ENCODE measurements at regions not wholly inside any gene's neighbourhood (a gene's known extent, or its start where the extent isn't known, plus 50 kb on each side); places are given as distances from the start of the nearest gene placed in this dataset.
"Not testable (repeated sequence)": the region's sequence is repeated elsewhere in the genome, so short reads cannot be mapped to it uniquely, and the experiment has no call there.

GRCh38 chr6:112967974-112968373, 620.8 kb downstream of the RFPL4B start:
- no peaks in the 10 kb centered on the region for H3K27me3 ChIP-seq
- no CpG with 5 or more reads among the region's 1 CpG for WGBS, 2 donors
- no peak for TF ChIP-seq CTCF (IDR thresholded peaks at IDR 0.05)
- TF ChIP-seq POLR2A (IDR thresholded peaks at IDR 0.05) = no peak
- H3K4me1 ChIP-seq = no peaks in the 10 kb centered on the region
- DNase-seq = no peak
- H3K27ac ChIP-seq = no peak overlapping the region
- H3K9me3 ChIP-seq = no peaks in the 10 kb centered on the region
- no peak overlapping the region for H3K4me3 ChIP-seq
- H3K36me3 ChIP-seq = no peaks in the 10 kb centered on the region
- intact Hi-C loops (cut with DNase I) = no loop called here

GRCh38 chr6:112971651-112972050, 624.5 kb downstream of the RFPL4B start:
- 56 to 62% methylated on average over 1 of the region's 1 CpG for WGBS, 2 donors
- Histone ChIP-seq H3K36me3 (no peaks in the 10 kb centered on the region), H3K4me3 (no peak overlapping the region), H3K27ac (no peak overlapping the region), H3K9me3 (no peaks in the 10 kb centered on the region), H3K4me1 (no peaks in the 10 kb centered on the region), H3K27me3 (no peaks in the 10 kb centered on the region)
- intact Hi-C loops (cut with DNase I) = no loop called here
- no peak for TF ChIP-seq CTCF (IDR thresholded peaks at IDR 0.05)
- no peak for TF ChIP-seq POLR2A (IDR thresholded peaks at IDR 0.05)
- no peak for DNase-seq

GRCh38 chr6:112974931-112975330, 627.8 kb downstream of the RFPL4B start:
- WGBS, 2 donors = 77 to 85% methylated on average over 4 of the region's 4 CpGs
- intact Hi-C loops (cut with DNase I); H3K9me3 ChIP-seq; DNase-seq; H3K4me3 ChIP-seq; H3K27me3 ChIP-seq; H3K27ac ChIP-seq; H3K4me1 ChIP-seq; H3K36me3 ChIP-seq: not testable (repeated sequence)

DNA sequence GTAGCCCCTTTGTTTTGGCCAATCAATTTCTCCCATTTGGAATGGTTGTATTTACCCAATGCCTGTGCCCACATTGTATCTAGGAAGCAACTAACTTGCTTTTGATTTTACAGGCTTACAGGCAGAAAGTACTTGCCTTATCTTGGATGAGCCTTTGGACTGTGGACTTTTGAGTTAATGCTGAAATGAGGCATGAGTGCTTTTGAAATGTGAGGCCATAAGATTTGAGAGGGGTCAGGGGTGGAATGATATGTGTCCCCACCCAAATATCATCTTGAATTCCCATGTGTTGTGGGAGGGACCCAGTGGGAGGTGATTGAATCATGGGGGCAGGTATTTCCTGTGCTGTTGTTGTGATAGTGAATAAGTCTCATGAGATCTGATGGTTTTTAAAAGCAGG, 629.4 kb downstream of the RFPL4B start:
- intact Hi-C loops (cut with DNase I); H3K4me3 ChIP-seq; H3K27me3 ChIP-seq; DNase-seq; H3K36me3 ChIP-seq; H3K9me3 ChIP-seq; H3K4me1 ChIP-seq; H3K27ac ChIP-seq: not testable (repeated sequence)

GRCh38 chr6:112979830-112980229, 632.7 kb downstream of the RFPL4B start:
- no peak for DNase-seq
- 29 to 32% methylated on average over 5 of the region's 5 CpGs for WGBS, 2 donors
- H3K27ac ChIP-seq = no peak overlapping the region

DNA sequence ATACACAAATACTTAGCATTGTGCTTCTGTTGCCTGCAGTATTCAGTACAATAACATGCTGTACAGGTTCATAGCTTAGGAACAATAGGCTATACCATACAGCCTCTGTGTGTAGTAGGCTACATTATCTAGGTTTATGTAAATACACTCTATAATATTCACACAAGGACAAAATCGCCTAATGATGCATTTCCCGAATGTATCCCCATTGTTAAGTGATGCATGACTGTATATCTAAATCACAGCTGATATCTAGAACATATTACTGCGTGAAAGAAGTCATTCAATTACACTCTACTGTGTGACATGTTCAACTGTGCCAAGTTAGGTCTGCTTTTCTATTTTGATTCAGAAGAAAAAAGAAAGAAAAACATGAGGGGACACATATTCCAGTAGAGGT, 633.5 kb downstream of the RFPL4B start:
- TF ChIP-seq POLR2A (IDR thresholded peaks at IDR 0.05) = no peak
- TF ChIP-seq CTCF (IDR thresholded peaks at IDR 0.05) = no peak
- Histone ChIP-seq H3K4me3 (no peak overlapping the region), H3K4me1 (no peaks in the 10 kb centered on the region), H3K9me3 (no peaks in the 10 kb centered on the region), H3K36me3 (no peaks in the 10 kb centered on the region), H3K27me3 (no peaks in the 10 kb centered on the region), H3K27ac (no peak overlapping the region)
- 80 to 81% methylated on average over 3 of the region's 3 CpGs for WGBS, 2 donors
- intact Hi-C loops (cut with DNase I) = no loop called here
- DNase-seq = no peak

More at GRCh38 chr6:112979830-112980229, 632.7 kb downstream of the RFPL4B start:
- no peaks in the 10 kb centered on the region for H3K4me1 ChIP-seq
- no peaks in the 10 kb centered on the region for H3K36me3 ChIP-seq
- H3K27me3 ChIP-seq = no peaks in the 10 kb centered on the region
- intact Hi-C loops (cut with DNase I) = no loop called here
- H3K4me3 ChIP-seq = no peak overlapping the region
- no peak for TF ChIP-seq POLR2A (IDR thresholded peaks at IDR 0.05)
- TF ChIP-seq CTCF (IDR thresholded peaks at IDR 0.05) = no peak
- no peaks in the 10 kb centered on the region for H3K9me3 ChIP-seq

Measured in esophagus squamous epithelium (tissue), 5 donors.